ENCODE measurements at regions not wholly inside any gene's neighbourhood (a gene's known extent, or its start where the extent isn't known, plus 50 kb on each side); places are given as distances from the start of the nearest gene placed in this dataset.

DNA sequence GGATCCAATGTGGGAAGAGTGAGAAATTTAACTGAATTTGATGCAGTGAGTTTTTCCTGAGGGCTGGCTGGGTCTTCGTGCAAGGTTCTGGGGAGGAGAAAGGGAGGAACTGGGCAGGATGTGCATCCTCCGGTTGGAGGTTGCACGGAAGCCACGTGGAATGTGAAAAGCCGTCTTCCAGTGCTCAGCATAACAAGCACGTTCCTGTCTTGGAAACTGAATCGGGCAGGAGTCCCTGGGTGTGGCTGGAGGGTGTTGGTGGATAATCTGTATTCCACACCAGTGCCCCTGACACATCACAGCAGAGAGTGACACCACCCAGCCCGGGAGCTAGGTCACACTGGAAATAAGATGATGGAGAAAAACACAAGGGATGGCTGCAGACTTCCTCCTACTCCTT, 154.3 kb downstream of the C5orf15 start:
- TF ChIP-seq, protein P1, sequence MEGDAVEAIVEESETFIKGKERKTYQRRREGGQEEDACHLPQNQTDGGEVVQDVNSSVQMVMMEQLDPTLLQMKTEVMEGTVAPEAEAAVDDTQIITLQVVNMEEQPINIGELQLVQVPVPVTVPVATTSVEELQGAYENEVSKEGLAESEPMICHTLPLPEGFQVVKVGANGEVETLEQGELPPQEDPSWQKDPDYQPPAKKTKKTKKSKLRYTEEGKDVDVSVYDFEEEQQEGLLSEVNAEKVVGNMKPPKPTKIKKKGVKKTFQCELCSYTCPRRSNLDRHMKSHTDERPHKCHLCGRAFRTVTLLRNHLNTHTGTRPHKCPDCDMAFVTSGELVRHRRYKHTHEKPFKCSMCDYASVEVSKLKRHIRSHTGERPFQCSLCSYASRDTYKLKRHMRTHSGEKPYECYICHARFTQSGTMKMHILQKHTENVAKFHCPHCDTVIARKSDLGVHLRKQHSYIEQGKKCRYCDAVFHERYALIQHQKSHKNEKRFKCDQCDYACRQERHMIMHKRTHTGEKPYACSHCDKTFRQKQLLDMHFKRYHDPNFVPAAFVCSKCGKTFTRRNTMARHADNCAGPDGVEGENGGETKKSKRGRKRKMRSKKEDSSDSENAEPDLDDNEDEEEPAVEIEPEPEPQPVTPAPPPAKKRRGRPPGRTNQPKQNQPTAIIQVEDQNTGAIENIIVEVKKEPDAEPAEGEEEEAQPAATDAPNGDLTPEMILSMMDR (IDR thresholded peaks at IDR 0.05) = no peak
- TF ChIP-seq POLR2AphosphoS5 (IDR thresholded peaks at IDR 0.05) = no peak
- no peak for TF ChIP-seq EP300 (IDR thresholded peaks at IDR 0.05)
